ENCODE measurements at regions not wholly inside any gene's neighbourhood (a gene's known extent, or its start where the extent isn't known, plus 50 kb on each side); places are given as distances from the start of the nearest gene placed in this dataset.

GRCh38 chr22:22833488-22833887 lies 54.1 kb upstream of the IGLL5 start:
- TF ChIP-seq CTCF (IDR thresholded peaks at IDR 0.05; ENCODE audit: low read length) (no peak), EZH2 (IDR thresholded peaks at IDR 0.05; ENCODE audit: borderline replicate concordance, low read length) (no peak)

Measured in OCI-LY1 (cell line).